Fibroblast of upper back skin (primary cell): ENCODE measurements at regions not wholly inside any gene's neighbourhood (a gene's known extent, or its start where the extent isn't known, plus 50 kb on each side); places are given as distances from the start of the nearest gene placed in this dataset.
A peak's percentile ranks its signal among the peaks of the same experiment; 100 is the strongest.

ENCODE experiments used
- DNase-seq: peaks from one replicate; pipeline ENCODE4 v3.0.0-alpha.2; 2013

GRCh38 chr7:138258197-138258559 is 181.9 kb downstream of the AKR1D1 start:
- no peak for DNase-seq

GRCh38 chr7:138259675-138260074 is 183.4 kb downstream of the AKR1D1 start:
- DNase-seq = no peak

- no peak for DNase-seq
Observed at GRCh38 chr7:138267934-138268333, 191.7 kb downstream of the AKR1D1 start.

- DNase-seq = no peak
Observed at GRCh38 chr7:138276891-138277290, 183.2 kb upstream of the TRIM24 start.

- DNase-seq = no peak
Observed at GRCh38 chr7:138278601-138279000, 181.5 kb upstream of the TRIM24 start.

GRCh38 chr7:138282997-138283396 is 177.1 kb upstream of the TRIM24 start:
- peak; percentile 49 for DNase-seq

GRCh38 chr7:138285129-138285528 is 174.9 kb upstream of the TRIM24 start:
- no peak for DNase-seq

- DNase-seq = no peak
Observed at GRCh38 chr7:138286846-138287245, 173.2 kb upstream of the TRIM24 start.

GRCh38 chr7:138287549-138287948 is 172.5 kb upstream of the TRIM24 start:
- no peak for DNase-seq

- no peak for DNase-seq
Observed at GRCh38 chr7:138289082-138289481, 171.0 kb upstream of the TRIM24 start.

- DNase-seq = no peak
Observed at GRCh38 chr7:138289864-138290263, 170.2 kb upstream of the TRIM24 start.

- DNase-seq = no peak
Observed at GRCh38 chr7:138292951-138293350, 167.1 kb upstream of the TRIM24 start.

- no peak for DNase-seq
Observed at GRCh38 chr7:138295049-138295637, 164.9 kb upstream of the TRIM24 start.

GRCh38 chr7:138297526-138297925 is 162.5 kb upstream of the TRIM24 start:
- DNase-seq = no peak

- no peak for DNase-seq
Observed at GRCh38 chr7:138299066-138299465, 161.0 kb upstream of the TRIM24 start.

GRCh38 chr7:138303230-138304070 is 156.6 kb upstream of the TRIM24 start:
- DNase-seq = no peak

- DNase-seq = no peak
Observed at GRCh38 chr7:138304071-138304320, 156.1 kb upstream of the TRIM24 start.

- DNase-seq = no peak
Observed at GRCh38 chr7:138307633-138308032, 152.4 kb upstream of the TRIM24 start.

GRCh38 chr7:138308136-138308535 is 151.9 kb upstream of the TRIM24 start:
- DNase-seq = no peak

GRCh38 chr7:138309186-138309585 is 150.9 kb upstream of the TRIM24 start:
- no peak for DNase-seq

- no peak for DNase-seq
Observed at GRCh38 chr7:138313829-138314178, 146.3 kb upstream of the TRIM24 start.

- peak; percentile 21 for DNase-seq
Observed at GRCh38 chr7:138316421-138317043, 143.5 kb upstream of the TRIM24 start.

GRCh38 chr7:138317044-138317596 is 142.9 kb upstream of the TRIM24 start:
- no peak for DNase-seq

- no peak for DNase-seq
Observed at GRCh38 chr7:138324941-138325340, 135.1 kb upstream of the TRIM24 start.
